SK-N-SH (cell line): ENCODE measurements at regions not wholly inside any gene's neighbourhood (a gene's known extent, or its start where the extent isn't known, plus 50 kb on each side); places are given as distances from the start of the nearest gene placed in this dataset.

Experiments
- ELF1 ChIP-seq: IDR thresholded peaks from 2 replicates; pipeline ENCODE4 v1.4.0; 2012
- EZH2phosphoT487 ChIP-seq: fragments of 200-600 bp; sonication (generic); IDR thresholded peaks from 2 replicates; pipeline ENCODE4 v1.6.1; 2017; ENCODE audit warnings: low read depth, mixed run types, mild to moderate bottlenecking, antibody characterized with exemption, moderate library complexity, borderline replicate concordance
- FOSL2 ChIP-seq: IDR thresholded peaks from 2 replicates; pipeline ENCODE4 v1.4.0; 2012; ENCODE audit warnings: low read depth, mild to moderate bottlenecking, moderate library complexity, borderline replicate concordance
- FOXJ3 ChIP-seq: sonication (generic); formaldehyde crosslinking; IDR thresholded peaks from 2 replicates; pipeline ENCODE4 v1.5.1; 2020; ENCODE audit warnings: mild to moderate bottlenecking, missing genetic modification reagents
- MXI1 ChIP-seq: IDR thresholded peaks from 2 replicates; pipeline ENCODE4 v1.6.1; 2012; ENCODE audit warnings: mild to moderate bottlenecking, low read depth, low read length, improper control_type of control experiment
- RFX5 ChIP-seq: IDR thresholded peaks from 2 replicates; pipeline ENCODE4 v1.6.1; 2012; ENCODE audit warnings: mild to moderate bottlenecking, improper control_type of control experiment, low read length
- TF ChIP-seq, protein P1 (sequence below): fragments of 200-600 bp; sonication (generic); IDR thresholded peaks from 2 replicates; pipeline ENCODE4 v1.6.1; 2017; ENCODE audit warnings: antibody characterized with exemption, mild to moderate bottlenecking, moderate library complexity
- TF ChIP-seq, protein P2 (sequence below): IDR thresholded peaks from 2 replicates; pipeline ENCODE4; 2012
- TF ChIP-seq, protein P3 (sequence below): IDR thresholded peaks from 2 replicates; pipeline ENCODE4 v1.6.1; 2012; ENCODE audit warnings: mild to moderate bottlenecking, low read depth, low read length, moderate library complexity
- TF ChIP-seq, protein P4 (sequence below): fragments of 150-350 bp; IDR thresholded peaks from 2 replicates; pipeline ENCODE4 v1.6.1; 2017; ENCODE audit warnings: antibody characterized with exemption, low read length, low read depth, borderline replicate concordance
- TF ChIP-seq, protein P5 (sequence below): IDR thresholded peaks from 2 replicates; pipeline ENCODE4 v1.4.0; 2012; ENCODE audit warnings: low read depth

DNA sequence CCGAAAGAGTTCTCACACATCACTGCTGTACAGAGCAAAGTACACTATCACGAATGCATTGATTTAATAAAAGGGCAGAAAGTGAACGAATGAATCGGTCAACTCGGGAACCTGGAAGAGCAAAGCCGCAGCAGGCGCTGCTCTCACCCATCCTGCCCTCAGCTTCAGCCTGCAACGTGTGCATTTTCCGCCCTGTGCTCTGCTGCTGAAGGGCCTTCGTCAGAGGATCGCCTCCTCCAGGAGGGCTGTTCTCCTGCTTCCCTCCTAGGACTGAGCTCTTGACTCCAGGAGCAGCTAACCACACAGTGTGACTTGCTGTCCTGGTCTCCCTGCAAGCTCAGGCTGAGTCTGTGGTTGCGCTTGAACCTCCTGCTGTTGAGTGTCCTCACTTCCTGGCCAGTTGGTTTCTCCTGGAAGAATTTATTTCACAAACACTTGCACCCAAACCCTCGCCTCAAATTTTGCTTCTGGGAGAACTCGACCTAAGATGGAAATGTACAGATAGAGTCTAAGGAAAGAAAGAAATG is 473.0 kb upstream of the KLF6 start:
- TF ChIP-seq, protein P1, sequence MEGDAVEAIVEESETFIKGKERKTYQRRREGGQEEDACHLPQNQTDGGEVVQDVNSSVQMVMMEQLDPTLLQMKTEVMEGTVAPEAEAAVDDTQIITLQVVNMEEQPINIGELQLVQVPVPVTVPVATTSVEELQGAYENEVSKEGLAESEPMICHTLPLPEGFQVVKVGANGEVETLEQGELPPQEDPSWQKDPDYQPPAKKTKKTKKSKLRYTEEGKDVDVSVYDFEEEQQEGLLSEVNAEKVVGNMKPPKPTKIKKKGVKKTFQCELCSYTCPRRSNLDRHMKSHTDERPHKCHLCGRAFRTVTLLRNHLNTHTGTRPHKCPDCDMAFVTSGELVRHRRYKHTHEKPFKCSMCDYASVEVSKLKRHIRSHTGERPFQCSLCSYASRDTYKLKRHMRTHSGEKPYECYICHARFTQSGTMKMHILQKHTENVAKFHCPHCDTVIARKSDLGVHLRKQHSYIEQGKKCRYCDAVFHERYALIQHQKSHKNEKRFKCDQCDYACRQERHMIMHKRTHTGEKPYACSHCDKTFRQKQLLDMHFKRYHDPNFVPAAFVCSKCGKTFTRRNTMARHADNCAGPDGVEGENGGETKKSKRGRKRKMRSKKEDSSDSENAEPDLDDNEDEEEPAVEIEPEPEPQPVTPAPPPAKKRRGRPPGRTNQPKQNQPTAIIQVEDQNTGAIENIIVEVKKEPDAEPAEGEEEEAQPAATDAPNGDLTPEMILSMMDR = no peak
- TF ChIP-seq, protein P2, sequence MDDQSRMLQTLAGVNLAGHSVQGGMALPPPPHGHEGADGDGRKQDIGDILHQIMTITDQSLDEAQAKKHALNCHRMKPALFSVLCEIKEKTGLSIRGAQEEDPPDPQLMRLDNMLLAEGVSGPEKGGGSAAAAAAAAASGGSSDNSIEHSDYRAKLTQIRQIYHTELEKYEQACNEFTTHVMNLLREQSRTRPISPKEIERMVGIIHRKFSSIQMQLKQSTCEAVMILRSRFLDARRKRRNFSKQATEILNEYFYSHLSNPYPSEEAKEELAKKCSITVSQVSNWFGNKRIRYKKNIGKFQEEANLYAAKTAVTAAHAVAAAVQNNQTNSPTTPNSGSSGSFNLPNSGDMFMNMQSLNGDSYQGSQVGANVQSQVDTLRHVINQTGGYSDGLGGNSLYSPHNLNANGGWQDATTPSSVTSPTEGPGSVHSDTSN = no peak
- TF ChIP-seq, protein P3, sequence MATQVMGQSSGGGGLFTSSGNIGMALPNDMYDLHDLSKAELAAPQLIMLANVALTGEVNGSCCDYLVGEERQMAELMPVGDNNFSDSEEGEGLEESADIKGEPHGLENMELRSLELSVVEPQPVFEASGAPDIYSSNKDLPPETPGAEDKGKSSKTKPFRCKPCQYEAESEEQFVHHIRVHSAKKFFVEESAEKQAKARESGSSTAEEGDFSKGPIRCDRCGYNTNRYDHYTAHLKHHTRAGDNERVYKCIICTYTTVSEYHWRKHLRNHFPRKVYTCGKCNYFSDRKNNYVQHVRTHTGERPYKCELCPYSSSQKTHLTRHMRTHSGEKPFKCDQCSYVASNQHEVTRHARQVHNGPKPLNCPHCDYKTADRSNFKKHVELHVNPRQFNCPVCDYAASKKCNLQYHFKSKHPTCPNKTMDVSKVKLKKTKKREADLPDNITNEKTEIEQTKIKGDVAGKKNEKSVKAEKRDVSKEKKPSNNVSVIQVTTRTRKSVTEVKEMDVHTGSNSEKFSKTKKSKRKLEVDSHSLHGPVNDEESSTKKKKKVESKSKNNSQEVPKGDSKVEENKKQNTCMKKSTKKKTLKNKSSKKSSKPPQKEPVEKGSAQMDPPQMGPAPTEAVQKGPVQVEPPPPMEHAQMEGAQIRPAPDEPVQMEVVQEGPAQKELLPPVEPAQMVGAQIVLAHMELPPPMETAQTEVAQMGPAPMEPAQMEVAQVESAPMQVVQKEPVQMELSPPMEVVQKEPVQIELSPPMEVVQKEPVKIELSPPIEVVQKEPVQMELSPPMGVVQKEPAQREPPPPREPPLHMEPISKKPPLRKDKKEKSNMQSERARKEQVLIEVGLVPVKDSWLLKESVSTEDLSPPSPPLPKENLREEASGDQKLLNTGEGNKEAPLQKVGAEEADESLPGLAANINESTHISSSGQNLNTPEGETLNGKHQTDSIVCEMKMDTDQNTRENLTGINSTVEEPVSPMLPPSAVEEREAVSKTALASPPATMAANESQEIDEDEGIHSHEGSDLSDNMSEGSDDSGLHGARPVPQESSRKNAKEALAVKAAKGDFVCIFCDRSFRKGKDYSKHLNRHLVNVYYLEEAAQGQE = no peak
- TF ChIP-seq ELF1 (no peak), MXI1 (no peak), EZH2phosphoT487 (no peak), RFX5 (no peak), FOXJ3 (CRISPR knock-in tag) (no peak), FOSL2 (no peak)
- TF ChIP-seq, protein P4, sequence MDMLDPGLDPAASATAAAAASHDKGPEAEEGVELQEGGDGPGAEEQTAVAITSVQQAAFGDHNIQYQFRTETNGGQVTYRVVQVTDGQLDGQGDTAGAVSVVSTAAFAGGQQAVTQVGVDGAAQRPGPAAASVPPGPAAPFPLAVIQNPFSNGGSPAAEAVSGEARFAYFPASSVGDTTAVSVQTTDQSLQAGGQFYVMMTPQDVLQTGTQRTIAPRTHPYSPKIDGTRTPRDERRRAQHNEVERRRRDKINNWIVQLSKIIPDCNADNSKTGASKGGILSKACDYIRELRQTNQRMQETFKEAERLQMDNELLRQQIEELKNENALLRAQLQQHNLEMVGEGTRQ = no peak
- TF ChIP-seq, protein P5, sequence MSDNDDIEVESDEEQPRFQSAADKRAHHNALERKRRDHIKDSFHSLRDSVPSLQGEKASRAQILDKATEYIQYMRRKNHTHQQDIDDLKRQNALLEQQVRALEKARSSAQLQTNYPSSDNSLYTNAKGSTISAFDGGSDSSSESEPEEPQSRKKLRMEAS = no peak
